Inferior parietal cortex (tissue), 1 donor: ENCODE measurements at regions not wholly inside any gene's neighbourhood (a gene's known extent, or its start where the extent isn't known, plus 50 kb on each side); places are given as distances from the start of the nearest gene placed in this dataset.

Experiments used
- DNase-seq: peaks from one replicate; pipeline ENCODE4 v3.0.0-alpha.2; 2016; ENCODE audit errors: extremely low spot score

GRCh38 chr2:20523073-20523798 is 76.4 kb downstream of the RHOB start:
- DNase-seq, result no peak

- no peak for DNase-seq
These were observed 76.9 kb downstream of the RHOB start for GRCh38 chr2:20523799-20524187.

- no peak for DNase-seq
These were observed 77.7 kb downstream of the RHOB start for GRCh38 chr2:20524412-20525040.

- no peak for DNase-seq
These were observed 78.5 kb downstream of the RHOB start for GRCh38 chr2:20525041-20526035.

- DNase-seq, result no peak
These were observed 79.3 kb downstream of the RHOB start for GRCh38 chr2:20526160-20526559.

GRCh38 chr2:20526708-20527107 is 79.8 kb downstream of the RHOB start:
- DNase-seq, result no peak

GRCh38 chr2:20528713-20529112 is 81.8 kb downstream of the RHOB start:
- DNase-seq, result no peak

GRCh38 chr2:20530520-20530919 is 83.6 kb downstream of the RHOB start:
- no peak for DNase-seq

- no peak for DNase-seq
These were observed 84.9 kb downstream of the RHOB start for GRCh38 chr2:20531633-20532262.

- no peak for DNase-seq
These were observed 86.0 kb downstream of the RHOB start for GRCh38 chr2:20532634-20533437.

- no peak for DNase-seq
These were observed 87.2 kb downstream of the RHOB start for GRCh38 chr2:20533993-20534622.

GRCh38 chr2:20534913-20535801 is 88.3 kb downstream of the RHOB start:
- no peak for DNase-seq

- peak; percentile 40 for DNase-seq
These were observed 89.9 kb downstream of the RHOB start for GRCh38 chr2:20536619-20537422.

- DNase-seq, result no peak
These were observed 90.8 kb downstream of the RHOB start for GRCh38 chr2:20537423-20538307.

- no peak for DNase-seq
These were observed 91.6 kb downstream of the RHOB start for GRCh38 chr2:20538308-20539132.

GRCh38 chr2:20539133-20539719 is 92.4 kb downstream of the RHOB start:
- DNase-seq, result no peak
